Loucy (cell line): ENCODE measurements at regions not wholly inside any gene's neighbourhood (a gene's known extent, or its start where the extent isn't known, plus 50 kb on each side); places are given as distances from the start of the nearest gene placed in this dataset.
"Not testable (repeated sequence)": the region's sequence is repeated elsewhere in the genome, so short reads cannot be mapped to it uniquely, and the experiment has no call there.

Experiments
- H2AFZ ChIP-seq: fragments of 200-600 bp; sonication (generic); 2 replicates; pipeline ENCODE4 v1.6.0; 2016; ENCODE audit warnings: antibody characterized with exemption, mild to moderate bottlenecking, low read length, moderate library complexity
- H3F3A ChIP-seq: fragments of 200-600 bp; 2 replicates; pipeline ENCODE4 v1.6.0; 2016; ENCODE audit warnings: antibody characterized with exemption, low read depth, mild to moderate bottlenecking
- H3K27me3 ChIP-seq: fragments of 200-600 bp; sonication (generic); 2 replicates; pipeline ENCODE4 v1.6.1; 2014; ENCODE audit warnings: low read length, mild to moderate bottlenecking; ENCODE audit not compliant: insufficient read depth, poor library complexity, severe bottlenecking
- H3K36me3 ChIP-seq: fragments of 200-600 bp; sonication (generic); 2 replicates; pipeline ENCODE4 v1.6.1; 2016; ENCODE audit warnings: low read length; ENCODE audit not compliant: insufficient read depth
- H3K4me1 ChIP-seq: fragments of 200-600 bp; sonication (generic); 2 replicates; pipeline ENCODE4 v1.5.1; 2014; ENCODE audit warnings: low read length, mild to moderate bottlenecking; ENCODE audit not compliant: insufficient read depth, poor library complexity, severe bottlenecking
- H3K4me2 ChIP-seq: fragments of 200-600 bp; sonication (generic); 2 replicates; pipeline ENCODE4 v1.6.0; 2014; ENCODE audit warnings: antibody characterized with exemption, low read length, low read depth, mild to moderate bottlenecking; ENCODE audit not compliant: poor library complexity, severe bottlenecking
- H3K4me3 ChIP-seq: fragments of 200-600 bp; sonication (generic); 2 replicates; pipeline ENCODE4 v1.5.1; 2014; ENCODE audit warnings: low read length, mild to moderate bottlenecking, mixed read lengths; ENCODE audit not compliant: poor library complexity, severe bottlenecking
- H3K79me2 ChIP-seq: fragments of 200-600 bp; sonication (generic); 2 replicates; pipeline ENCODE4 v1.6.1; 2014; ENCODE audit warnings: low read length; ENCODE audit not compliant: insufficient read depth
- H3K9ac ChIP-seq: fragments of 200-600 bp; sonication (generic); 2 replicates; pipeline ENCODE4 v1.6.0; 2014; ENCODE audit warnings: mild to moderate bottlenecking, low read depth, low read length, moderate library complexity; ENCODE audit not compliant: poor library complexity, severe bottlenecking
- H3K9me2 ChIP-seq: fragments of 200-600 bp; sonication (generic); replicated peaks from 2 replicates; pipeline ENCODE4 v1.6.1; 2016; ENCODE audit warnings: low read depth, low read length, mixed read lengths
- H3K9me3 ChIP-seq: fragments of 200-600 bp; sonication (generic); 2 replicates; pipeline ENCODE4 v1.6.1; 2014; ENCODE audit warnings: mild to moderate bottlenecking, antibody characterized with exemption, low read length, low read depth; ENCODE audit not compliant: insufficient read depth
- H4K20me1 ChIP-seq: fragments of 200-600 bp; sonication (generic); 2 replicates; pipeline ENCODE4 v1.6.0; 2014; ENCODE audit warnings: antibody characterized with exemption, low read length, mild to moderate bottlenecking; ENCODE audit not compliant: insufficient read depth, poor library complexity, severe bottlenecking
- EZH2phosphoT487 ChIP-seq: fragments of 200-600 bp; IDR thresholded peaks from 2 replicates; pipeline ENCODE4 v1.6.1; 2018; ENCODE audit warnings: antibody characterized with exemption, mild to moderate bottlenecking, moderate library complexity, borderline replicate concordance
- TF ChIP-seq, protein P1 (sequence below): fragments of 200-600 bp; sonication (generic); conservative IDR thresholded peaks from 2 replicates; pipeline ENCODE4 v1.5.1; 2014; ENCODE audit warnings: mild to moderate bottlenecking, antibody characterized with exemption, low read length

DNA sequence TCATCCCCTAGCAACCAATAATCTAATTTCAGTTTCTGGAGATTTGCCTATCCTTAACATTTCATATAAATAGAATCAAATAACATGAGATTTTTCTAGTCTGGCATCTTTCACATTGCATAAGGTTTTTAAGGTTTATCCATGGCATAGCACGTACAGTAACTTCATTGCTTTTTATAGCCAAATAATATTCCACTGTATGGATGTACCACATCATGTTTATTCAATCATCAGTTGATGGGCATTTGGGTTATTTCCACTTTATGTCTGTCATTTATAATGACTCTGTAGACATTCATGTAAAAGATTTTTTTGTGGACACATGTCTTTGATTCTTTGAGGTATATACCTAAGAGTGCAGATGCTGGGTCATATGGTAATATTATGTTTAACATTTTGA is 1052.6 kb downstream of the DNAJB9 start:
- Histone ChIP-seq H2AFZ (no peak overlapping the region), H3F3A (no peaks in the 10 kb centered on the region), H3K4me1 (no peaks in the 10 kb centered on the region), H3K4me3 (no peak overlapping the region), H3K36me3 (no peaks in the 10 kb centered on the region), H3K9me3 (no peaks in the 10 kb centered on the region), H3K4me2 (no peak overlapping the region), H3K27me3 (no peaks in the 10 kb centered on the region), H4K20me1 (no peaks in the 10 kb centered on the region), H3K9ac (no peak overlapping the region), H3K79me2 (no peaks in the 10 kb centered on the region), H3K9me2 (no peaks in the 10 kb centered on the region)
- TF ChIP-seq EZH2phosphoT487 = no peak
- TF ChIP-seq, protein P1, sequence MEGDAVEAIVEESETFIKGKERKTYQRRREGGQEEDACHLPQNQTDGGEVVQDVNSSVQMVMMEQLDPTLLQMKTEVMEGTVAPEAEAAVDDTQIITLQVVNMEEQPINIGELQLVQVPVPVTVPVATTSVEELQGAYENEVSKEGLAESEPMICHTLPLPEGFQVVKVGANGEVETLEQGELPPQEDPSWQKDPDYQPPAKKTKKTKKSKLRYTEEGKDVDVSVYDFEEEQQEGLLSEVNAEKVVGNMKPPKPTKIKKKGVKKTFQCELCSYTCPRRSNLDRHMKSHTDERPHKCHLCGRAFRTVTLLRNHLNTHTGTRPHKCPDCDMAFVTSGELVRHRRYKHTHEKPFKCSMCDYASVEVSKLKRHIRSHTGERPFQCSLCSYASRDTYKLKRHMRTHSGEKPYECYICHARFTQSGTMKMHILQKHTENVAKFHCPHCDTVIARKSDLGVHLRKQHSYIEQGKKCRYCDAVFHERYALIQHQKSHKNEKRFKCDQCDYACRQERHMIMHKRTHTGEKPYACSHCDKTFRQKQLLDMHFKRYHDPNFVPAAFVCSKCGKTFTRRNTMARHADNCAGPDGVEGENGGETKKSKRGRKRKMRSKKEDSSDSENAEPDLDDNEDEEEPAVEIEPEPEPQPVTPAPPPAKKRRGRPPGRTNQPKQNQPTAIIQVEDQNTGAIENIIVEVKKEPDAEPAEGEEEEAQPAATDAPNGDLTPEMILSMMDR = no peak

DNA sequence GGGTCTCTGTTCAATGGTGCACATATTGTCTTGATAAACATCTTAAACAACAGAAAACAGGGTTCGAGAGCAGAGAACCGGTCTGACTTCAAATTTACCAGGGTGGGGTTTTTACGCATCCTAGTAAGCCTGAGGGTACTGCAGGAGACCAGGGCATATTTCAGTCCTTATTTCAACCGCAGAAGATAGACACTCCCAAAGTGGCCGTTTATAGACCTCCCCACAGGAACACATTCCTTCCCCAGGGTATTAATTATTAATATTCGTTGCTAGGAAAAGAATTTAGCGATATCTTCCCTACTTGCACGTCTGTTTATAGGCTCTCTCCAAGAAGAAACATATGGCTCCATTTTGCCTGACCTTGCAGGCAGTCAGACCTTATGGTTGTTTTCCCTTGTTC is 1063.2 kb downstream of the DNAJB9 start:
- not testable (repeated sequence) for H3K9me2 ChIP-seq, H4K20me1 ChIP-seq, H3K36me3 ChIP-seq, H3K79me2 ChIP-seq, H2AFZ ChIP-seq, H3K4me2 ChIP-seq, H3K27me3 ChIP-seq, H3F3A ChIP-seq, H3K9me3 ChIP-seq, H3K9ac ChIP-seq, H3K4me1 ChIP-seq, H3K4me3 ChIP-seq

DNA sequence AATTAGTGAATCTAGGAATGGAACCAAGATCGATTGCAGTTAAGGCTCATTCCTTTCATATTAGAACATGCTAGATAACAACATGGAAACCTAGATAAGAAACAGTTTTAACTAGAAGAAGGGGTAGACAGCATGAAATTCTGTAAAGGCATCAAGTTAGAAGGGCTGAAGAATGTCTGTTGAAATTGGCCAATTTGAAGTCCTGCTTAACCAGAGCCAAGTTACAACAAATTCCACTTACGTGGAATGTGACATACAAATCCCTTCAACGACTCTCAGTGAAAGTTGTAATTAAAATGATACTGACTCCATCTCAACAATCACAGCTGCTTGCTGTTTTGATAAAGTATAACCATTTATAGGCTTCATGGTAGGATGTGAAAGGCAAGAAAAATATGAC is 1065.7 kb downstream of the DNAJB9 start:
- Histone ChIP-seq H3K9me3 (no peaks in the 10 kb centered on the region; the same call in 1 of the 2 replicates), H3K9ac (no peak overlapping the region), H3K4me2 (no peak overlapping the region), H3K4me1 (no peaks in the 10 kb centered on the region), H2AFZ (no peak overlapping the region), H4K20me1 (no peaks in the 10 kb centered on the region), H3K9me2 (no peaks in the 10 kb centered on the region), H3K36me3 (no peaks in the 10 kb centered on the region), H3K27me3 (no peaks in the 10 kb centered on the region), H3K4me3 (no peak overlapping the region), H3K79me2 (no peaks in the 10 kb centered on the region), H3F3A (no peaks in the 10 kb centered on the region)
- TF ChIP-seq, protein P1 = no peak
- TF ChIP-seq EZH2phosphoT487 = no peak

DNA sequence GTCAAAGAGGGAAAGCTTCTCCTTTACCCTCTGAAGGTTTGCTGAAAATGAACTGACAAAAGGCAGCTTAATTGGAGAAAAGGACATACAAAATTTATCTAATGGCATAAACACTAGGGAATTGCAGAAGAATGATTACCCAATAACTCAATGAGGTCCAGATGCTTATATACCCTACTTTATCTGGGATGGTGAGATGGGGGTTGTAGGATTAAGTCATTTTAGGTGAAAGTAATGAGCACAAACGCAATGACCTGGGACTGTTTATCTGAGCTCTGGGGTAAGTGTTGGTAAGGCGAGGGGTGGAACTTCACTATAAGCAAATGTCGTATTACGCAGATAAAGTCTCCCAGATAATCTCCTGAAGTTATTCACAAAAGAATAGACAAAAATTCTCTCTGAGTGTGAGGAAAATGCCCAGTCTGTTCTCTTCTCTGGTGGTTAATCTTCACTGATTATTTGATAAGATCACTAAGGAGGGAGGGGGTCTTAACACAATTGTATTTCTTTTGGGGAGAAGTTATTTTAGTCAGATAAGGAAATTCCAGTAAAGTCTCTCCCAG is 1067.8 kb downstream of the DNAJB9 start:
- TF ChIP-seq, protein P1 = no peak
- Histone ChIP-seq H4K20me1 (no peaks in the 10 kb centered on the region), H3F3A (no peaks in the 10 kb centered on the region), H3K79me2 (no peaks in the 10 kb centered on the region), H3K4me1 (no peaks in the 10 kb centered on the region), H3K36me3 (no peaks in the 10 kb centered on the region), H2AFZ (no peak overlapping the region), H3K9ac (no peak overlapping the region), H3K4me2 (no peak overlapping the region), H3K27me3 (no peaks in the 10 kb centered on the region), H3K4me3 (no peak overlapping the region), H3K9me2 (no peaks in the 10 kb centered on the region), H3K9me3 (no peaks in the 10 kb centered on the region; the same call in 1 of the 2 replicates)
